ENCODE measurements at regions not wholly inside any gene's neighbourhood (a gene's known extent, or its start where the extent isn't known, plus 50 kb on each side); places are given as distances from the start of the nearest gene placed in this dataset.

DNA sequence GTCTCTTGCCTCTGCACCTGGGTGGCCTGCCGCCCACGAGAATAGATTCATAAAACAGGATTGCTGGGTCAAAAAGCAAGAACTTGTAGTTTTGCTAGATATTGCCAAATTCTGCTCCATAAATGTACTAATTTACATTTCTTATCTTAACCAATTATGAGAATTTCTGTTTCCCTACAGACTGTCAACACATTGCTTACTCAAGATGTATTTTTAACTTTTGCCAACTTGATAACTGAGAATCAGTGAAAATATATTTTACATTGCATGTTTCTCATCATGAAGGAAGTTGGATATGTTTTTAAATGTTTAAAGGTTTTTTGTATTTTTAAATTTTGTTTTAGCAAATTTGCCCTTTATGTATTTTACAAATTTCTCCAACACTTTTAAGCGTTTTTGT, 664.8 kb downstream of the MMUT start:
- Histone ChIP-seq H3K9me3 (ENCODE audit: low read depth, low read length) (no peaks in the 10 kb centered on the region), H3K4me1 (ENCODE audit: insufficient read depth, low read length) (no peaks in the 10 kb centered on the region), H3K79me2 (ENCODE audit: insufficient read depth, low read length) (no peaks in the 10 kb centered on the region), H4K20me1 (ENCODE audit: insufficient read depth, low read length) (no peaks in the 10 kb centered on the region), H3K4me2 (ENCODE audit: insufficient read depth, low read length) (no peak overlapping the region), H3K36me3 (ENCODE audit: insufficient read depth, low read length) (no peaks in the 10 kb centered on the region), H3K4me3 (ENCODE audit: insufficient read depth, low read length) (no peak overlapping the region), H3K27ac (ENCODE audit: low read depth, low read length) (no peak overlapping the region), H3K27me3 (ENCODE audit: insufficient read depth, low read length) (no peaks in the 10 kb centered on the region), H2AFZ (ENCODE audit: low read length) (no peak overlapping the region)
- TF ChIP-seq CTCF (IDR thresholded peaks at IDR 0.05; ENCODE audit: extremely low read depth, low read depth, low read length): no peak
- no peak for DNase-seq (ENCODE audit: insufficient read length, low spot score, missing footprints)

DNA sequence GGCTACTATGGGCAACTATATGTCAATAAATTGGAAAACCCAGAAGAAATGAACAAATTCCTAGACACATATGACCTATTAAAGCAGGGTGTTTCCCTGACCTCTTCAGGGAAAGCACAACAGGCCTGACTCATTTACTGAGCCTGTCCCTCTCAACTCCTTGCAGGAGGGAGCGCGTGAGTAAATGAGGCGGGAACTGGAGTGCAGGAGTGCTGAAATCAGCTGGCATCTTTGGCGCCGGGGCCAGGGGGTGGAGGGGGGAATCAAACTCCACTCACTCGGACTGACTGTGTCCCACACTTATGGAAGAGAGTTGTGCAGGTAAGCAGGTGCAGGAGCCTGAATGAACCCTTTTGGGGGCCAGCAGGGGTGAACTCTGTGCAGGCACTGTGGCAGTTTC, 671.2 kb upstream of the PTCHD4 start:
- Histone ChIP-seq H2AFZ (ENCODE audit: low read length) (no peak overlapping the region), H3K4me2 (ENCODE audit: insufficient read depth, low read length) (no peak overlapping the region), H3K79me2 (ENCODE audit: insufficient read depth, low read length) (no peaks in the 10 kb centered on the region), H3K4me3 (ENCODE audit: insufficient read depth, low read length) (no peak overlapping the region), H3K27me3 (ENCODE audit: insufficient read depth, low read length) (no peaks in the 10 kb centered on the region), H3K36me3 (ENCODE audit: insufficient read depth, low read length) (no peaks in the 10 kb centered on the region), H3K27ac (ENCODE audit: low read depth, low read length) (no peak overlapping the region), H4K20me1 (ENCODE audit: insufficient read depth, low read length) (no peaks in the 10 kb centered on the region), H3K4me1 (ENCODE audit: insufficient read depth, low read length) (no peaks in the 10 kb centered on the region), H3K9me3 (ENCODE audit: low read depth, low read length) (no peaks in the 10 kb centered on the region)
- DNase-seq (ENCODE audit: insufficient read length, low spot score, missing footprints): no peak
- TF ChIP-seq CTCF (IDR thresholded peaks at IDR 0.05; ENCODE audit: extremely low read depth, low read depth, low read length): no peak

- peaks cover 13% of the 10 kb centered on the region for H3K4me1 ChIP-seq (ENCODE audit: insufficient read depth, low read length)
- peak overlapping the region; percentile 18 for H2AFZ ChIP-seq (ENCODE audit: low read length)
- no peaks in the 10 kb centered on the region for H3K9me3 ChIP-seq (ENCODE audit: low read depth, low read length)
- H3K79me2 ChIP-seq (ENCODE audit: insufficient read depth, low read length): no peaks in the 10 kb centered on the region
- H3K4me2 ChIP-seq (ENCODE audit: insufficient read depth, low read length): no peak overlapping the region
- no peaks in the 10 kb centered on the region for H4K20me1 ChIP-seq (ENCODE audit: insufficient read depth, low read length)
- no peak for DNase-seq (ENCODE audit: insufficient read length, low spot score, missing footprints)
- H3K27me3 ChIP-seq (ENCODE audit: insufficient read depth, low read length): no peaks in the 10 kb centered on the region
- no peak overlapping the region for H3K27ac ChIP-seq (ENCODE audit: low read depth, low read length)
- H3K4me3 ChIP-seq (ENCODE audit: insufficient read depth, low read length): no peak overlapping the region
- no peak for TF ChIP-seq CTCF (IDR thresholded peaks at IDR 0.05; ENCODE audit: extremely low read depth, low read depth, low read length)
- H3K36me3 ChIP-seq (ENCODE audit: insufficient read depth, low read length): no peaks in the 10 kb centered on the region
These were observed 666.4 kb upstream of the PTCHD4 start for GRCh38 chr6:48777411-48777810.

DNA sequence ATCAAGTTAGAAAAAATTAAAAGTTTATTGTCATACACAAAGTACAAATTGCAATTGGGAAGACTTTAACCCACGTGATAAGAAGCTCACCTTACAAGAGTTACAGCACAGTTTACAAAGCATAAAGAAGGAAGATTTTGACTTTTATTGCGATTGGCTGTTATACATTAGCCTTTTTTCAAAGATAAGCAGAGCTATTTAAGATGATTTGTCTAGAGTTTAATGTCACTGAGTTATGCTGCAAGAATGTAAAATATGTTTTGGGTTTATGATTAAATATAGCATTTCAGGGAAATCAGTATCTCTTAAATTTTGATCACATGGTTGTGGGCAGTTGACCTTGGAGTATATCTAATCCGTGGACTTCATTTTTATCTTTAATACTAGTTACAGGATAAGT, 664.2 kb upstream of the PTCHD4 start:
- H2AFZ ChIP-seq (ENCODE audit: low read length): no peak overlapping the region
- no peaks in the 10 kb centered on the region for H3K36me3 ChIP-seq (ENCODE audit: insufficient read depth, low read length)
- H3K79me2 ChIP-seq (ENCODE audit: insufficient read depth, low read length): no peaks in the 10 kb centered on the region
- no peak for TF ChIP-seq CTCF (IDR thresholded peaks at IDR 0.05; ENCODE audit: extremely low read depth, low read depth, low read length)
- peak overlapping the region; percentile 48 for H3K27ac ChIP-seq (ENCODE audit: low read depth, low read length)
- peak overlapping the region; percentile 20 for H3K4me2 ChIP-seq (ENCODE audit: insufficient read depth, low read length)
- H3K9me3 ChIP-seq (ENCODE audit: low read depth, low read length): no peaks in the 10 kb centered on the region
- H3K4me1 ChIP-seq (ENCODE audit: insufficient read depth, low read length): peaks cover 13% of the 10 kb centered on the region
- DNase-seq (ENCODE audit: insufficient read length, low spot score, missing footprints): peak; percentile 21
- no peak overlapping the region for H3K4me3 ChIP-seq (ENCODE audit: insufficient read depth, low read length)
- no peaks in the 10 kb centered on the region for H4K20me1 ChIP-seq (ENCODE audit: insufficient read depth, low read length)
- H3K27me3 ChIP-seq (ENCODE audit: insufficient read depth, low read length): no peaks in the 10 kb centered on the region

All from osteoblast (primary cell).